ENCODE measurements at regions not wholly inside any gene's neighbourhood (a gene's known extent, or its start where the extent isn't known, plus 50 kb on each side); places are given as distances from the start of the nearest gene placed in this dataset.

- DNase-seq (ENCODE audit: low read depth), result no peak
Measured at GRCh38 chr6:137269803-137270202, 50.6 kb upstream of the IFNGR1 start.

DNA sequence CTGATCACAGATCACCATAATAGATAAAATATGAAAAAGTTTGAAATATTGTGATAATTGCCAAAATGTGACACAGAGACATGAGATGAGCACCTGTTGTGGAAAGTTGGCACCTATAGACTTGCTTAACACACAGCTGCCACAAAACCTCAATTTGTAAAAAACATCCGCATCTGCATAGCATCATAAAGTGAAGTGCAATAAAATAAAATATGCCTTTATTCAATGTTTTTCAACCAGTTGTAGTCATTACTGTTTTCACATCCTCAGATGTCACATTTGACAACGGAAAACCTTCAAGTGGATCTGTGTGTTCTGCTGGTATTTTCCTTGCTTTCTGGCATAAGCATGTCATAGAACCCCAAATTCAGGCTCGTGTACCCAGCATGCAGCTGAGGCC lies 50.2 kb upstream of the IFNGR1 start:
- DNase-seq (ENCODE audit: low read depth), result no peak
